ENCODE measurements at regions not wholly inside any gene's neighbourhood (a gene's known extent, or its start where the extent isn't known, plus 50 kb on each side); places are given as distances from the start of the nearest gene placed in this dataset.
A peak's percentile ranks its signal among the peaks of the same experiment; 100 is the strongest.

DNA sequence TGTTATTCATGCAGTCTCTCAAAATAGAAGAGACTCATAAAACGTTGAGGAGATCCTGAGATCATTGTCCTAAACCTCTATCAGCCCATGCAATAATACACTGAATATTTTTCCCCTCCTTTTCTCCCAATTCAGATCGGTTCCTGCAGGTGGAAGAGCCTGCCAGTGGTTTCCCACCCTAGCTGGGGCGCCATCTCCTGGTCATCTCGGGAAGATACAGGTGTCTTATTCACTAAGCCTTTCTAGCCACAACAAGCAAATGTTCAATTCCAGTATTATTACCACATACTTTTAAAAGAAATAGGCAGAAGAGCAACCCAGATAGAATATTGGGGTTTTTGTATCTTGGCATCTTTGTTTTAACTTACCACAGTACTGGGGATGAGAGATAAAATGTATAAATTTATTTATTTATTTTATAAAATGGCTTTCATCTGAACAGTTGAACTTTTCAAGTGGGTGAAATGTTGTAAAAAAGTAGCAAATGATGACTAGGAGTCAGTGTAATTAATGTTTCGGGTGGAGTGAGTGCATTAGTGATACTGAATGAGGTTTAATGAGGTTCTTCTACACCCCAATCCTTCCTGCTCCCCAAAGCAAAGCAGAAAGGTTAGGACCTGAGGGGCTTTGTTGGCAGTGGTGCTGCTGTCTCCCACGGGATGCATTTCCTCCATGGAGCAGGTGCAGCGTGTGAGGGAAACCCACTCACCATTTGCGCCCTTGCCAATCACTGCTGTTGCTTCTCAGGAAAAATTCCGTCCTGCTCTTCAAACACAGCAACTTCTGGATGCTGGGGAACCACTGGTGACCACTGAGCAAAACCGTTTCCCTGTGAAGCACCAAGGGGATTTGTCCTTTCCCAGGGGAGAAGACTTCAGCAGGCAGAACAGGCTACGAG is 147.1 kb upstream of the FHL2 start:
- H3K4me2 ChIP-seq (ENCODE audit: control insufficient read depth, extremely low read depth, insufficient read depth, low read depth, low read length): no peak overlapping the region
- H3K27me3 ChIP-seq (ENCODE audit: control insufficient read depth, extremely low read depth, insufficient read depth, low read length): peaks cover 6% of the 10 kb centered on the region
- no peak overlapping the region for H2AFZ ChIP-seq (ENCODE audit: control insufficient read depth, low read length)
- no peak overlapping the region for H3K4me3 ChIP-seq (ENCODE audit: control insufficient read depth in 2 of 3, extremely low read depth in 1 of 3, insufficient read depth in 2 of 3, low read depth in 1 of 3, low read length in 3 of 3)
- H3K9me3 ChIP-seq (ENCODE audit: control insufficient read depth, low read depth, low read length): no peaks in the 10 kb centered on the region
- DNase-seq (ENCODE audit: low read depth, low spot score) (peak; percentile 5), FAIRE-seq (peak; percentile 56)
- dilution Hi-C loops (cut with MboI; ENCODE audit: extremely low pct_ligation_motif_present, low sequenced_read_pairs): no loop called here
- TF ChIP-seq, protein P1, sequence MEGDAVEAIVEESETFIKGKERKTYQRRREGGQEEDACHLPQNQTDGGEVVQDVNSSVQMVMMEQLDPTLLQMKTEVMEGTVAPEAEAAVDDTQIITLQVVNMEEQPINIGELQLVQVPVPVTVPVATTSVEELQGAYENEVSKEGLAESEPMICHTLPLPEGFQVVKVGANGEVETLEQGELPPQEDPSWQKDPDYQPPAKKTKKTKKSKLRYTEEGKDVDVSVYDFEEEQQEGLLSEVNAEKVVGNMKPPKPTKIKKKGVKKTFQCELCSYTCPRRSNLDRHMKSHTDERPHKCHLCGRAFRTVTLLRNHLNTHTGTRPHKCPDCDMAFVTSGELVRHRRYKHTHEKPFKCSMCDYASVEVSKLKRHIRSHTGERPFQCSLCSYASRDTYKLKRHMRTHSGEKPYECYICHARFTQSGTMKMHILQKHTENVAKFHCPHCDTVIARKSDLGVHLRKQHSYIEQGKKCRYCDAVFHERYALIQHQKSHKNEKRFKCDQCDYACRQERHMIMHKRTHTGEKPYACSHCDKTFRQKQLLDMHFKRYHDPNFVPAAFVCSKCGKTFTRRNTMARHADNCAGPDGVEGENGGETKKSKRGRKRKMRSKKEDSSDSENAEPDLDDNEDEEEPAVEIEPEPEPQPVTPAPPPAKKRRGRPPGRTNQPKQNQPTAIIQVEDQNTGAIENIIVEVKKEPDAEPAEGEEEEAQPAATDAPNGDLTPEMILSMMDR (optimal IDR thresholded peaks at IDR 0.05 in 1 of 3, IDR thresholded peaks at IDR 0.05 in 1 of 3, conservative IDR thresholded peaks at IDR 0.05 in 1 of 3; ENCODE audit: extremely low read depth in 1 of 3, insufficient read depth in 2 of 3, low read length in 3 of 3): peak; percentile 75 to 84 (median 83)
- no peak for TF ChIP-seq EZH2 (IDR thresholded peaks at IDR 0.05; ENCODE audit: low read length)
- H3K79me2 ChIP-seq (ENCODE audit: control insufficient read depth, insufficient read depth, low read length): no peaks in the 10 kb centered on the region
- H3K4me1 ChIP-seq (ENCODE audit: control insufficient read depth, extremely low read depth, insufficient read depth, low read length): peaks cover 19% of the 10 kb centered on the region
- H4K20me1 ChIP-seq (ENCODE audit: control insufficient read depth, extremely low read depth, insufficient read depth, low read length): no peaks in the 10 kb centered on the region
- no peaks in the 10 kb centered on the region for H3K36me3 ChIP-seq (ENCODE audit: control insufficient read depth in 2 of 2, extremely low read depth in 1 of 2, insufficient read depth in 2 of 2, low read length in 2 of 2)
- H3K27ac ChIP-seq (ENCODE audit: control insufficient read depth, insufficient read depth, low read length): no peak overlapping the region
- H3K9ac ChIP-seq (ENCODE audit: control insufficient read depth, extremely low read depth, insufficient read depth, low read length): no peak overlapping the region
- H3K9me1 ChIP-seq (ENCODE audit: control insufficient read depth, extremely low read depth, insufficient read depth, low read length): no peaks in the 10 kb centered on the region

DNA sequence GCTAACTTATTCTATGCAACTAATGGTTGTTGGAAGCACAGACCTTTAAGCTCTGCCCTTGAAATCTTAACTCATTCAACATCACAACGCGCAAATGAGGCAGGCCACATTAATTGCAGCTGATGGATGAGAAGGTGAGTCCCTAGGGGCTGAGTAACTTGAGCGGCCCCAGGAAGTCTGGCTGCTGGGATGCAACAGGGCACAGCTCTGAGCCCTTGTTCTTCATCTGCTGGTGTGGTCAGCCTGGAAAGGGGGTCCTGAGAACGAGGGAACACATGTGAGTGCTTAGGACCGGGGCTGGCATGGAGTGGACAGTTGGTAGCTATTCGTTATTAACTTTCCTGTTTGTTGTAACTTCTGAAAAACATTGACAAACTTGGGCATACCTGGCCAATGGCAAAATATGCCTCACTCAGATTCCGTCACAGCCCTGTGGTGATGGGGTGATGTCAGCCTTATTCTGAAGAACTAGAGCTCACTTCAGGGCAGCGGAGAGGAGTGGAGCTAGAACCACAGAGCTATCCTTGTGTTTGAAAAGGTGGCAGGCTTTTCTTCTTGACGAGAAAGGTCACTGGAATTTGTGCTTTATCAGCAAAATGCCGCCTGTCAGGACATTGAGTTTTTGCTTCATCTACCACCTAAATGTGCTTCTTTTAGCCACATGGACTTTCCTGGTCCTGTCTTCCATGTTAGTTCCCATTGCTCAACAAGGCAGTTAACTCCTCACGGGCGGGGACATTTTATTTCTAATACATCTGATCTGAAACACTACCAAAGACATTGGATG is 145.9 kb upstream of the FHL2 start:
- H3K27ac ChIP-seq (ENCODE audit: control insufficient read depth, insufficient read depth, low read length): no peak overlapping the region
- H3K36me3 ChIP-seq (ENCODE audit: control insufficient read depth in 2 of 2, extremely low read depth in 1 of 2, insufficient read depth in 2 of 2, low read length in 2 of 2): no peaks in the 10 kb centered on the region
- H3K4me1 ChIP-seq (ENCODE audit: control insufficient read depth, extremely low read depth, insufficient read depth, low read length): peaks cover 25% of the 10 kb centered on the region
- dilution Hi-C loops (cut with MboI; ENCODE audit: extremely low pct_ligation_motif_present, low sequenced_read_pairs): no loop called here
- no peaks in the 10 kb centered on the region for H4K20me1 ChIP-seq (ENCODE audit: control insufficient read depth, extremely low read depth, insufficient read depth, low read length)
- FAIRE-seq: no peak
- no peaks in the 10 kb centered on the region for H3K9me3 ChIP-seq (ENCODE audit: control insufficient read depth, low read depth, low read length)
- H3K27me3 ChIP-seq (ENCODE audit: control insufficient read depth, extremely low read depth, insufficient read depth, low read length): peaks cover 6% of the 10 kb centered on the region
- no peak overlapping the region for H3K4me2 ChIP-seq (ENCODE audit: control insufficient read depth, extremely low read depth, insufficient read depth, low read depth, low read length)
- H3K4me3 ChIP-seq (ENCODE audit: control insufficient read depth in 2 of 3, extremely low read depth in 1 of 3, insufficient read depth in 2 of 3, low read depth in 1 of 3, low read length in 3 of 3): no peak overlapping the region
- DNase-seq (ENCODE audit: low read depth, low spot score): no peak
- H3K9ac ChIP-seq (ENCODE audit: control insufficient read depth, extremely low read depth, insufficient read depth, low read length): no peak overlapping the region
- H3K79me2 ChIP-seq (ENCODE audit: control insufficient read depth, insufficient read depth, low read length): no peaks in the 10 kb centered on the region
- H3K9me1 ChIP-seq (ENCODE audit: control insufficient read depth, extremely low read depth, insufficient read depth, low read length): no peaks in the 10 kb centered on the region
- TF ChIP-seq, protein P1 (optimal IDR thresholded peaks at IDR 0.05 in 1 of 3, IDR thresholded peaks at IDR 0.05 in 1 of 3, conservative IDR thresholded peaks at IDR 0.05 in 1 of 3; ENCODE audit: extremely low read depth in 1 of 3, insufficient read depth in 2 of 3, low read length in 3 of 3): no peak
- TF ChIP-seq EZH2 (IDR thresholded peaks at IDR 0.05; ENCODE audit: low read length): no peak
- H2AFZ ChIP-seq (ENCODE audit: control insufficient read depth, low read length): no peak overlapping the region

Measured in keratinocyte (primary cell).